ENCODE measurements at regions not wholly inside any gene's neighbourhood (a gene's known extent, or its start where the extent isn't known, plus 50 kb on each side); places are given as distances from the start of the nearest gene placed in this dataset.

DNA sequence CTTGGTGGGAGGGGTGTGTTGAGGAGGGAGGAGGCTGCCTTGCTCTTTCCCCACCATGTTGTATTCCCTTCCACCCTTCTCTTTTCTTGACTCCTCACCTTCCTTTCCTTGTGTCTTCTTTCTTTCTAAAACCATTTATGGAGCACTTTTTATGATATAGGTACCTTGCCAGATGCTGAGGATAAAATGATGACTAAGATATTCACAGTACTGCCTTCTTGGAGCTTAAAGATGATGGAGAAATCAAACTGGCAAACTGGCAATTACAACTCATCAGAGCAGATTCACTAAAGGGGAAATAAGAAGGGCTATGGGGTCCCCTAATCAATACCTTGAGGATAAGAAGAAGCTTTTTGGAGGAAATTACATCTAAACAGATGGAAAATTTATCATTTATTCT, 273.2 kb upstream of the MEF2C start:
- Histone ChIP-seq H3K79me2 (no peaks in the 10 kb centered on the region), H3K9ac (no peak overlapping the region), H3K4me1 (no peaks in the 10 kb centered on the region), H3K9me3 (ENCODE audit: control insufficient read depth, low read length) (no peaks in the 10 kb centered on the region), H3K36me3 (ENCODE audit: control insufficient read depth, insufficient read depth, low read length) (no peaks in the 10 kb centered on the region), H3K4me3 (ENCODE audit: low read depth, low read length) (no peak overlapping the region), H3K4me2 (ENCODE audit: low read length) (no peak overlapping the region), H3K27ac (no peak overlapping the region), H2AFZ (no peak overlapping the region), H3K27me3 (ENCODE audit: control insufficient read depth, insufficient read depth, low read length) (no peaks in the 10 kb centered on the region)
- TF ChIP-seq CTCF (IDR thresholded peaks at IDR 0.05), result no peak

GRCh38 chr5:89147031-89147430, 264.0 kb upstream of the MEF2C start:
- Histone ChIP-seq H2AFZ (no peak overlapping the region), H3K4me3 (ENCODE audit: low read depth, low read length) (no peak overlapping the region), H3K27ac (no peak overlapping the region), H3K4me2 (ENCODE audit: low read length) (no peak overlapping the region), H3K79me2 (no peaks in the 10 kb centered on the region), H3K36me3 (ENCODE audit: control insufficient read depth, insufficient read depth, low read length) (no peaks in the 10 kb centered on the region), H3K27me3 (ENCODE audit: control insufficient read depth, insufficient read depth, low read length) (no peaks in the 10 kb centered on the region), H3K9me3 (ENCODE audit: control insufficient read depth, low read length) (no peaks in the 10 kb centered on the region), H3K4me1 (no peaks in the 10 kb centered on the region), H3K9ac (no peak overlapping the region)
- no peak for TF ChIP-seq CTCF (IDR thresholded peaks at IDR 0.05)

GRCh38 chr5:89137148-89137547, 254.2 kb upstream of the MEF2C start:
- Histone ChIP-seq H3K4me2 (ENCODE audit: low read length) (no peak overlapping the region), H3K79me2 (no peaks in the 10 kb centered on the region), H3K4me3 (ENCODE audit: low read depth, low read length) (no peak overlapping the region), H3K27ac (no peak overlapping the region), H2AFZ (no peak overlapping the region), H3K9me3 (ENCODE audit: control insufficient read depth, low read length) (no peaks in the 10 kb centered on the region), H3K4me1 (no peaks in the 10 kb centered on the region), H3K9ac (no peak overlapping the region), H3K36me3 (ENCODE audit: control insufficient read depth, insufficient read depth, low read length) (no peaks in the 10 kb centered on the region), H3K27me3 (ENCODE audit: control insufficient read depth, insufficient read depth, low read length) (no peaks in the 10 kb centered on the region)
- no peak for TF ChIP-seq CTCF (IDR thresholded peaks at IDR 0.05)

- no peaks in the 10 kb centered on the region for H3K27me3 ChIP-seq (ENCODE audit: control insufficient read depth, insufficient read depth, low read length)
- H3K4me1 ChIP-seq, result no peaks in the 10 kb centered on the region
- no peaks in the 10 kb centered on the region for H3K79me2 ChIP-seq
- no peaks in the 10 kb centered on the region for H3K36me3 ChIP-seq (ENCODE audit: control insufficient read depth, insufficient read depth, low read length)
- no peak overlapping the region for H3K4me3 ChIP-seq (ENCODE audit: low read depth, low read length)
- H3K4me2 ChIP-seq (ENCODE audit: low read length), result no peak overlapping the region
- H3K9ac ChIP-seq, result no peak overlapping the region
- H3K27ac ChIP-seq, result no peak overlapping the region
- no peaks in the 10 kb centered on the region for H3K9me3 ChIP-seq (ENCODE audit: control insufficient read depth, low read length)
- no peak for TF ChIP-seq CTCF (IDR thresholded peaks at IDR 0.05)
- no peak overlapping the region for H2AFZ ChIP-seq
These were observed 251.0 kb upstream of the MEF2C start for GRCh38 chr5:89133975-89134374.

DNA sequence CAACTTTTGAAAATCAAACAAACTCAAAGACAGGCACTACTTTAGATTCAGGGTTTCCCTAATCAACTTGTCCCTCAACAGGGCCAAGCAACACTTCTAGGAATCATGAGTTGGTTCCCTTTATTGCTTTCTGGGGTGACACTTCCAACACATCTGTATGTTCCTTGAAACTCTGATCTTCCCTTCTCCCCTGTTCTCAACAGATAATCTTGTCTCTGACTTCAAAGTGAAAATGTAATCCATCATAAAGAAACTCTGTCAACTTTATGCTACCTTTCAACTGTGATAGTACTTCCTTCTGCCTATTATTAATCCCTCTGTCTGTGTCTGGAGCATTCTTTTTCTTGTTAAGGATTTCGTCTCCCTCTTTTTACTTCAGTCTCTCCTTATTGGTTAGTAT, 250.1 kb upstream of the MEF2C start:
- Histone ChIP-seq H3K4me2 (ENCODE audit: low read length) (no peak overlapping the region), H3K27me3 (ENCODE audit: control insufficient read depth, insufficient read depth, low read length) (no peaks in the 10 kb centered on the region), H3K36me3 (ENCODE audit: control insufficient read depth, insufficient read depth, low read length) (no peaks in the 10 kb centered on the region), H3K9ac (no peak overlapping the region), H3K9me3 (ENCODE audit: control insufficient read depth, low read length) (no peaks in the 10 kb centered on the region), H2AFZ (no peak overlapping the region), H3K4me1 (no peaks in the 10 kb centered on the region), H3K4me3 (ENCODE audit: low read depth, low read length) (no peak overlapping the region), H3K27ac (no peak overlapping the region), H3K79me2 (no peaks in the 10 kb centered on the region)
- no peak for TF ChIP-seq CTCF (IDR thresholded peaks at IDR 0.05)

All from parathyroid adenoma (tissue), 2 donors.